Tongue (tissue), 1 donor: ENCODE measurements at regions not wholly inside any gene's neighbourhood (a gene's known extent, or its start where the extent isn't known, plus 50 kb on each side); places are given as distances from the start of the nearest gene placed in this dataset.
"Not testable (repeated sequence)": the region's sequence is repeated elsewhere in the genome, so short reads cannot be mapped to it uniquely, and the experiment has no call there.

Experiments used
- DNase-seq: peaks from one replicate; pipeline ENCODE4 v3.0.0-alpha.2; 2015

DNA sequence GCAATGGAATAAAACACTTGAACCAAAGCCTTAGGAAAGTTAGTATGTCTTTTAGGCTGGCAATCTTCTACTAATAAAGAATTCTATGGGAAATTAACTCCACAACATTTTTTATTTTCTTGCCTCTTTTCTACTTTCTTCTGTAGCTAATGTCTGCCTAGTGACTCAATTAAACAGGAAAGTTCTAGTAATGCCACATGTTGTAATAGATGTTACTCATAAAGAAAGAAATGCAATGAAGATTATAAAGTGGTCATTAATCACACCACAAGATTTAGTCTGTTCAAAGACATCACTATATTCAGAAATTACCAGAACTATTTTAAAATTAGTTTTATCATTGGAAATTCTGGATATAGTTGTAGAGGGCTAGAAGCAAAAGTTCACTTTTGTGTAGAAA, 329.7 kb downstream of the SI start:
- DNase-seq: no peak

DNA sequence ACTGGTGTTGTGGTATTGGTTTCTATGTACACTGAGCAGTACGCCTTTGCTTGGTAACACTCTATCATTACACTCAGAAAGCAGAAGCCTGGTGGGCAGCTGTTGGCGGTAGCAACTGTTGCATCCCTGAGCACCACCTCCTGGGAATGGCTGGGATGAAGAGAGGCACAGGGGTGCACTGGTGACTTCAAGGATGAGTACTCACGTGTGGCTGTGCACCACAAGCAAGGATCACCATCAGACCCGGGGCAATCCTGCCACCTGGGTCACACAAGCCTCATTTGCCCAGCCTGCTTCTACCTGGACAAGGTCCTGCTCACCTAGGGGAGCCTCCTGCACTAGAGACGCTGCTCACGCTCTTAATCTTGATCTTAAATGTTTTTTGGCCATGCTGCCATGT, 336.4 kb downstream of the SI start:
- DNase-seq: no peak

DNA sequence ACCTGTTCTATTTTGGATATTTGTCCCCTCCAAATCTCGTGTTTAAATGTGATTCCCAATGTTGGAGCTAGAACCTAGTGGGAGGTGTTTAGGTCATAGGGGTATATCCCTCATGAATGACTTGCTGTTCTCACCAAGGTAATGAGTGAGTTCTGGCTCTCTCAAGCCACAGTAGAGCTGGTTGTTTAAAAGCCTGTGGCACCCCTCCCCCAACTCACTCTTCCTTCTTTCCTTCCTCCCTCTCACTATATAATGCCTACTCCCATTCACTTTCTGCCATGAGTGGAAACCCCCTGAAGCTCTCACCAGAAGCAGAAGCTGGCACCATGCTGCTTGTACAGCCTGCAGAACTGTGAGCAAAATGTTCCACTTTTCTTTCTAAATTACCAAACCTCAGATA, 341.1 kb downstream of the SI start:
- no peak for DNase-seq

DNA sequence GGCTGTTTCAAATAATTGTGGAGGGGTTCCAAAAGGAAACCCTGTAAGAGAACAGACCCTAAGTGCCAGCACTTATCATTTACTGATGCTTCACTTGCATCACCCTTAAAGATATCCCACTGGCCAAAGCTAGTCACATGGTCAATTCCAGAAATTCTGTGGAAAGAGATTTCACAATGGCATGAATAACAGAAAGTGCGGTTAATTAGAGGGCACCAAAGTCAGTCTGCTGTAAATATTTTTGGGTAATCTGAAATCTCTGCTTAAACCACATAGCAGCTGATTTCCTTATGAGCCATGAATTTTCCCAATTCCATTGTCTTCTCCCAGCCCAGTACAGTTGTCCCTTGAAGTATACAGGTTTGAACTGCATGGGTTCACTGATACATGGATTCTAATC, 346.1 kb downstream of the SI start:
- DNase-seq: no peak

DNA sequence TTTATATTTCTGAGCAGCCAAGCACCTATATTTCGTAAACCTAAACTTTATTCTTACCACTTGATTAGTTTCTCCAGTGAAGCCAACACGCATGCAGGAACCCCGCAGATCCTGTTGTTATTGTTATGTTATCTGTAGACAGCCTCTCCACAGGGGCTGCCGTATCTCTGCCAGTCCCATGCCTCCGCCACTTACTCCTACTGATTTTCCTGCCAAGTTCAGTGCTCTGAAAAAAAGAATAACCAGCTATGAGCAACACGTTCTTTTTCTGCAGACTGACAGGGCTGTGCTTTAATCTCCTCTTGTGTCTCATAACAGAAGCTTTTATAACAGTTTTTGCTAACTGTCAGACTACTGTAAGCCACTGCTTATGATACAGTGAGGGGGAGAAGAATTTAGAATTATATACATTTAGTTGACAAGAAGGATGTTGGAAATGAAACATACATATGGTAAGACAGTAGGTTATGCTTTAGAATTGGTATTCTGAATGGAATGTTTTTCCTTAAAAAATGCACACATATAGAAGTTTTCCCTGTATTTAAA, 347.4 kb downstream of the SI start:
- DNase-seq: no peak

DNA sequence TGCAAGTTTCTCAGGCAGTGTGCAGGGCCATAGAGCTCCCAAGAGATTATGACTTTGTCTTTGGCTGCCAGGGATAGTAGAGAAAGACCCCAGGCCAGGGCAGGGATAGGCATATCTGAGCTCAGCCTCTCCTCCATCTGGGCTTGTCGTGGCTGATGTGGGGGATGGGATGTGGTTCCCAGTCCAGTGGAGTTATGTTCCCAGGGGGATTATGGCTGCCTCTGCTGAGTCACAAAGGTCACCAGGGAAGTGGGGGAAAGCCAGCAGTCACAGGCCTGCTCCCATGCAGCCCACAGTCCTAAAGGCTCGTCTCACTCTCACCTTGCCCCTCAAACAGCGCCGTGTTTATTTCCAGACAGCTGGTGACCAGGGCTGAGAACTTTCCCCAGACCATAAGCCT, 354.9 kb downstream of the SI start:
- peak; percentile 2 for DNase-seq

DNA sequence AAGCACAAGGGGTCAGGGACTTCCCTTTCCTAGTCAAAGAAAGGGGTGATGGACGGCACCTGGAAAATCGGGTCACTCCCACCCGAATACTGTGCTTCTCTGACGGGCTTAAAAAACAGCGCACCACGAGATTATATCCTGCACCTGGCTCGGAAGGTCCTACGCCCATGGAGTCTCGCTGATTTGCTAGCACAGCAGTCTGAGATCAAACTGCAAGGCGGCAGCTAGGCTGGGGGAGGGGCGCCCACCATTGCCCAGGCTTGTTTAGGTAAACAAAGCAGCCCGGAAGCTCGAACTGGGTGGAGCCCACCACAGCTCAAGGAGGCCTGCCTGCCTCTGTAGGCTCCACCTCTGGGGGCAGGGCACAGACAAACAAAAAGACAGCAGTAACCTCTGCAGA, 375.5 kb downstream of the SI start:
- not testable (repeated sequence) for DNase-seq

DNA sequence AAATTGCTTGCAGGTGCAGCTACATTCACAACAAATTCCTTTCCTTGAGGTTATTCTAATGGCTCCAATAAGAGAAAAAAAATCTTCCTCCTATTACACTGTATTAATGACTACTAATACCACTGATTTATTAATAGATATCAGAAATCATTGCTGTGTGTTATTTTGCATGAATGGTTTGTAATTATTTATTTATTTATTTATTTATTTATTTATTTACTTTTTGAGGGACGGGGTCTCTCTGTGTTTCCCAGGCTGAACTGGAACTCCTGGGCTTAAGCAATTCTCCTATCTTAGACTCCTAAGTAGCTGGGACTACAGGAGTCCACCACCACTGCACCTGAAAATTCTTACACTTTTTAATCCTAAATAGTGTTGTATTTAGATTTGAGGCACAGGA, 390.4 kb downstream of the SI start:
- DNase-seq: no peak

DNA sequence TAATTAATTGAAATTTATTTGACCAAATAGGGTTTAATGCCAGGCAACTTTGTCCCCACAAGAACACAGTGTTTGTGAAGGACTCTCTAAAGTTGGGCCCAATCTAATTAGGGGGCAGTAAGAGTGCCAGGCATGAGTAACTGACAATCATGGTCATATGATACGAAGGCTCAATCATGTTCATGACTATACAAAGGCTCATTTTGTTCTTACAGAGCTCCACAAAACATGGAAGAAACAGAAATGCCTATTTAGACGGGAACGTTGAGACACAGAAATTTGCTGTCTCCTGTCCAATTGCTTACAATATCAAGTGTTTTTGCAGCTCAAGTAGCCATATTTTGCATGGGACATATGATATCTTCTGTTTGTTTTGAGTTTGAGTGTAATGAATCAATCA, 391.1 kb downstream of the SI start:
- no peak for DNase-seq

DNA sequence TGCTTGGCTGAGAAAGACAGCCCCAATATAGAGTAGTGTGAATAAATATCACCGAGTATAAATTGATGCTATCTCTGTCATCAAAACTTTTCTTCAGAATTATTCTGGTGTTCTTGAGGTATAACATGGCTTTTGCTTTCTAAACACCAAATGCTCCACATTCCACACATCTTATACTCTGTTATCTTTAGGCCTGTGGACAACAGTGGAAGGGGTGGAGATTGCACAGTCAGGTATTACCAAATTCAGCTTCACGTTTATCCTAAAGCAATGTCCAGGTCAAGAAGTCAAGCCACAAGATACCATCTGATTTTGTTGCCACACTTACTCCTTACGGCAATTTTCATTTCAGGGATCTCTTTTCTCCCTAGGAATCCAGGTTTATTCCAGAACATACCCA, 394.8 kb downstream of the SI start:
- no peak for DNase-seq

DNA sequence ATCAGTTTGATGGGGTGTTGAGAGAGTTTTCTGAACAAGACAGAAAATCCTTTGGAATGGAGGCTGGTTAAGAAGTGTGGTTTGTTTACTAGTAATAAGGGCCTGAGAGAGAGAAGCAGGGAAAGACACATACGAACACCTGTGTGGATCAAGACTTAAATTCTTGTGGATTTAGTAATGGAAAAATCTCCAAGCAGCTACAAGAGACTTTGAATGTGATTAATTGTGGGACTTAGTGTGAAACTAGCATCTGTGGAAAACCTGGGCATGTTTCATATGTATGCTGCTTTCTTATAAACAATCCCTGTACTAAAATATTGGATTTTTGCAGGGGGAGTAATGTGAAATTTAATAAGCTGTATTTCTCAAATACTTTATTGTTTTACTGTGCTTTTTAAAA, 399.1 kb downstream of the SI start:
- DNase-seq: peak; percentile 2

DNA sequence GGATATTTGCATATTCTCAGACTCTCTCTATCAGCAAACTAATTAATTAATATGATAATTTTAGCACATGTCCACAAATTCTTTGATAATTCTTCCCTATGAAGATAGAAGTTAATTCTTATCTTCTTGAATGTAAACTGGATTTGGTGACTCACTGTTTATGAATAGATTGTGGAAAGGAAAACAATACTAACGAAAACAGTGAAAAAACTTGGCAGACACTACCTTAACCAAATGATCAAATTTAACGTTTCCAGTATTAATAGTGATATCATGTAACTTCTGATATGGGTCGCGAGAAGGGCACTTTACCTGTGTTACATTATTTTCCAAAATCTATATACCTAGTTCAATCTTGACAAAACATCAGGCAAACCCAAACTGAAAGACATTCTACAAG, 401.0 kb downstream of the SI start:
- DNase-seq: no peak

DNA sequence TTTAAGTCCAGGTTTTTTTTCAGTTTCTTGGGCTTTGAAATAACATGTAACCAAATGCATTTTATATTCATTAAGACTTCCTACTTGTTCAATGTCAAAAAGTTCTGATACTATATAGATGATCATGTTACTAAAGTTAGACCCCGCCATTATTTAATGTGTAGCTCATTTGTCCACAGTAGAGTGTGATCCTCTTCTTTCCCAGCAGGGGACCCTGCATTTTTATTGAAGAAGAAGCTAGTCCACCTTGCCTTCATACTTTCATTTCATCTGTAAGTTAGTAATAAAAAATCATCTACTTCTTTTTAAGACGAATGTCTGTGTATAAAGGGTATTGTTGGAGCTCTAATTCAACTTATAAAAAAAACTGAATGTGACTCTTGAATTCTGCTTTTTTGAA, 404.6 kb downstream of the SI start:
- no peak for DNase-seq

DNA sequence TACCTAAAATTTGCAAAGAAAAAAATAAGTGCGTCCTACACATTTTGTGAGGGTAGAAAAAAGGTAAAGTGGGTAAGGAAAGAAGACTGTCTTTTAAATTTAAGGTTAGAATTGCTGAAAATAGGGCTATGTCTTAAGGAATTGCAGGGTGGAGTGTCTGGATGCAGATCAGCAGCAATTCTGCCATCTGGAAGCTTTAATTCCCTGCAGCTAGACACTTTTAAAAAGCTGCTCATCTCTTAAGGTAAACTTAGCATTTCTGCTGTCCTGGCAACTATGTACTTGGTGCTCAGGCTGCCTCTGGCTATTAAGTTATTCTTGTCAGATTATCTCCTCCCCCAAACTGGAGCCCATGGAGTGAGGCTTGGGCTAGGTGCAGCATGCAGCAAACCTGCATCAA, 420.2 kb downstream of the SI start:
- DNase-seq: no peak

DNA sequence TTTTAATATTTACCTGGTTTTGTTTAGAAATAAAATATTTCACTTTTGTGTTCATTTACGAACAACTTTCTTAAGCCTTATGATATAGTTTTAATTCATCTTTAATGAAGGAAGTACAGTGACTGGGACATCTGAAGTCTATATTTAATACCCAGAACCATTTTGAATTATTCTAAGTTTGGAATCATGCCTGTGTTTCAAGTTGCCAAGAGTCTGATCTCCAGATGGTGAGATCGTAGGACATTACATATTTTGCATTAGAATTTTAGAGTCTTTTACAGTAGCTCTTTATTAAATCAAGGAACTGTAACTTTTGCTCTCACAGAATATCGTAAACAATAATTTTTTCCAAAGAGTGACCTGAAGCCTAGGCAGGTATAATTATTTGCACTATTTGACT, 420.7 kb downstream of the SI start:
- peak; percentile 5 for DNase-seq

DNA sequence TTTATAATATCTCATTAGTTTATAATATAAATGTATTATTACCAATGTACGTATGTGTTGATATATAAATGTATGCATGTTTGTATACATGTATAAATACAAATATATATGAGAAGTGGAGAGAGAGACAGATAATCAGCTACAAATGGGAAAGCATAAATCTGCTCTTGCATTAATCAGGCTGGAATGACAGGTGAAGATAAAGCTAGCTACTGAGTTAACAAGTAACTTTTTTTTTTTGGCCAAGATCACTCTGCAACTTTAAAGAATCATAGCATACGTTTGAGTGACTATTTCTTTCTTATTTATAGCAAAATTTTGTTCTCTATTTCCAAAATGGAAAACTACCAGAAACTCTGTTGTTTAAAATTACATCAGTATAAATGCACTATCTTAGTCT, 422.8 kb downstream of the SI start:
- DNase-seq: no peak

DNA sequence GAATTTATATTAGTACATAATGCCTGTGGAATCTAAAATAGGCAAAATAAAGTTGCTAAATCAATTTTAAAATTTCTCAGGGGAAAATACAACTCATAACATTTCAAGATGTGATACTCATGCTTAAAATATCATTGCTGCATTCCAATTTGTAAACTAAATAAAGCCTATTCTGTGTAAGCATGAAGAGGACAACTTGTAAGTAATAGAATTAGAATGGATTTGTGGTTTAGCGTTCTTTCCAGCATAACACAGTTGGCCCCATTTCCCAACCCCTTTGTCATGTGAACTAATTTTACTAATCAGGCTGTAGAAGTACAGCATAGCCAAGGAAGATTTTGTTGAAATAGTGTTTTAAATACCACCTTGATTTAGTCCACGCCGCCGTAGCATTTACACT, 437.2 kb downstream of the SI start:
- peak; percentile 7 for DNase-seq

DNA sequence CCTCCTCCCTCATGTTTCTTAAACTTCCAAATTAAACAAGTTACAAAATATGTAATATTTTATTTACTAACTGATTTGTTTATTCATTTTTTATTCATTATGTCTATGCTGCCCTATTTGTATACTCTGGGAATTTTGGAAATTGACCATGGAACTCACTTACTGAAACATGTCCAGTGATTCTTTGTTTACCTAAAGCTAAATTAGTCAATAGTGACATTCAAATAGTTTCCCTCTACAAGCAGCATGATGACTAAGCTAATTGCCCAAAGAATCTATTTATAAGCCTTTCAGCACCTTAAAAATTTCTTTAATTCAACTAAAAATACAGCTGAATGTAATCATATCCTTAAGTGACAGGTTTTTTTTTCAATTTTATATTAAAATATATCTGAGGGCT, 437.7 kb downstream of the SI start:
- DNase-seq: no peak

DNA sequence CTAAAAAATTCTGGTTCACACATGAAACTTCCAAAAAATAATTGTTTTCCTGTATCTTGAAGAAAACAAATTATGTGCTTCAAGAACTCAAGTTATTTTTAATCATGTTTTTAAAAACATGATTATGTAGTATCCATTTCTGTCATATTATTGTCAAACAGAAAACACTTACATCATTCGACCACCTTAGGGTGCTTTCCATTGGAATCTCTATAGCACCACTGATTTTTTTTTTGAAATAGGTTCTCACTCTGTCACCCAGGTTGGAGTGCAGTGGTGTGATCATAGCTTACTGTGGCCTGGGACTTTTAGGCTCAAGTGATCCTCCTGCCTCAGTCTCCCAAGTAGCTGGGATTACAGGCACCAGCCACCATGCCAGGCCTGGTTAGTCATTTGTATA, 457.3 kb downstream of the SI start:
- DNase-seq: no peak

DNA sequence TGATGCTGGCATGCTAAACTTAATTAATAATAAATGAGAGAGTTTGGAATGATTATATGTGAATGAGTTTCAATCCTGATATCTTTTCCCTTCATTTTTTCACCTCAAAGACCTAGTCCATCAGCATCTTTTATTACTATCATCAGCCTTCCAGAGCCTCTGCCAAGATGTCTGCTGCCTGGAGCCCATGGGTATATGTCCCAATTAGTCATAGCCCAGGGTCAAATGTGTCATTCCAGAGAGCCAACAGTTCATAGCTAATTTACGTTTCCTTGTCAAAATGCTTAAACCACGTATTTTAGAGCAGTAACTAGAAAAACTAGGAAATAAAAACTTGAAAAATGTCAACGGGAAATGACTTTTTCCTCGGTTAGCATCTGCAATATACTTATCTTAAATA, 457.9 kb downstream of the SI start:
- no peak for DNase-seq

DNA sequence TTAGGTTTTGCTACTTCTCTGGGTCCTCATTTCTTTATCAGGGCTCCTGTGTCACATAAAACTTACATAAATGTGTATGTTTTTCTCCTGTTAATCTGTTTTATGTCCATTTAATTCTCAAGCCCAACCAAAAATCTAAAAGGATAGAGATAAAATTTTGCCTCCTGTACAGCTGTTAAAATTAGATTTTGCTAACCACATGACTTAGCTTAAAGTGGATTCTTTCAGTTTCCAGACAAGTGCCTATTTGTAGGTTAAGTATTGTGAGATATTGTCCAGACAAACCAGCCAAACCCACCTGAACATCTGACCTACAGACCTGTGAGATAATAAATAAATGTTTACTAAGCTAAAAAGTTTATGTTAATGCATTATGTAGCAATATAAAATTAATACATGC, 465.5 kb downstream of the SI start:
- no peak for DNase-seq

DNA sequence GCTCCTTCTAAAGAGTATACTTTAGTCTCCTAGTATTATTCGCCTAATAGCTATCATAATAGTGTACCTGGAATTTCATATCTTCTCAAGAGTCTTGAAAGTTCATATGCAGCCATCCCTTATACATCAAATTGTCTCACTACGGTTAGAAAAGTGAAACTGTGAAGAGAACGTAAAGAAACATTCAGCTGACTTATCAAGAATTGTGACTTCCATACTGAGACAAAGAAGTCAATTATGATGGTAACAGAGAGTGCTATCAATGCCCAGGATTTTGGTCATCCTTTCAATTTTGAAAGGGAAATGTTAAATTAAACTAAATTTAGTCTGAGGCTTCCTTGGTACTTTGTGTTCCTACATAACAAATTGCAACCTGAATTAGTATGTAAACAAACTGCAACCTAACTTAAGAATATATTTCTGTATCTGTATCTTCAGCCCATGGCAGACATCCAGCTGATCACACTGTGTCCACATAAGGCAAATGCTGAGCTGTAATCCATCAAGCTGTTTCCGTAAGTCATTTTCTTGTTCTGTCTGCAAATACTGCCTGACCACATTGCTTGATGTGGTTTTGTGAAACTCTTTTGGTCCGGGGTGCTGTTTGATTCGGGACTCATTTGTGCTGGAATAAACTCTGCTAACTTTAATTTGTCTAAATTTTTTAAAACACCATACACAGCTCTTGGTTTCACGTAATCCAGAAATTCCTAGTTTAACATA, 469.6 kb downstream of the SI start:
- DNase-seq: no peak

DNA sequence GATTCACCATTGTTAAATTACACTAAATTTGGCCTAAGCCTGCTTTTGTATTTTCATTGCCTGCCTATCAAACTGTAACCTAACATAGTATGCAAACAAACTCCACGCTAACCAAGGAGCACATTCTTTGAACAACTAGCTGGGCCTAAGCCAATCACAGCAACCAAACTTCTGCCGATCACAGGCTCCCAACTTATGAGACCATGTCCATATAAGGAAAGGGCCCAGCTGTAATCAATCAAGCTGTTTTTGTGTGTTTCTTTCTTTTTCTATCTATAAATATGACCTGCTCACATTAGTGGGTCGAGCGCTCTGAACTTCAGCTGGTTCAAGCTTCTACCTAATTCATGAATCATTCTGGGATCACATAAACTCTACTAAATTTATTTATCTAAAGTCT, 473.6 kb downstream of the SI start:
- DNase-seq: no peak

DNA sequence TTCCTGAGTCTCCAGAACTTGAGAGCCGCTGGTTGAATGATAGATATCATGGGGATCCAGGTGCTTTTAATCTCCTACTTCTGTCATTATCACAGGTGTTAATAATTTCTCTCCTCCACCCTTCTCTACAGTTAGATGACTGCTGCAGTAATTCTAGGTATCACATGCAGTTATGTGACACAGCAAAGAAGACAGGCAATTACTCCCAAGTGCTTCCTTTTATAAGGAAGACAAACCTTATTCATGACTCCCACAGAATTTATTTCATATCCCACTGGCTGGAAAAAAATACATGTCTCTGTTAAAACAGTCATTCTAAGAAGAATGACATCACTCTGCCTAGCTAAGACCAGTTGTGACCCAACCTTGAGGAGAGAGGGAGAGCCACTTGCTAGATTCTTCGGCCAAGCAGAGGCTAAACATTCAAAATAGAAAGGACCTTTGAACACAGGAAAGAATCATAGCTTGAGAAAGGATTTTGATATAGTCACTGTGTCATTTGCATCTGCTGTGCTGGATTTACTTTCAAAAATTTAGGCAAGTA, 500.6 kb downstream of the SI start:
- DNase-seq: no peak

DNA sequence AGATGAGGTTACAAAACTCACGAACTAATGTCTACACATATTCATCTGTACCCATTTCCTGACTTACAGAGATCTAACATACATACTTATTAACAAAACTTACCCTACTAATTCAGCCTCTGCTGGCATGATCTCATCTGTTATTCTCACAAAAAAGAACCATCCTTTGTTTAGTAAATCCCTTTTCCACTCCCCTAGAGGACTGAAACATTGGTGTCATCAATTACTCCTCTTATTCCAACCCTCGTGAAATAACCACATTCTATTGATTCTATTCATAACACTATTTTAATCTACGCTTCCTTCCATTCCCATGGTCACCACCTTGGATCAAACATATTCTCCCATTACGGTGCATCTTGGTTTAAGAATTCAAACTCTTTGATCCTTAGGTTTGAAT, 505.9 kb downstream of the SI start:
- no peak for DNase-seq
